ENCODE measurements at regions not wholly inside any gene's neighbourhood (a gene's known extent, or its start where the extent isn't known, plus 50 kb on each side); places are given as distances from the start of the nearest gene placed in this dataset.

DNA sequence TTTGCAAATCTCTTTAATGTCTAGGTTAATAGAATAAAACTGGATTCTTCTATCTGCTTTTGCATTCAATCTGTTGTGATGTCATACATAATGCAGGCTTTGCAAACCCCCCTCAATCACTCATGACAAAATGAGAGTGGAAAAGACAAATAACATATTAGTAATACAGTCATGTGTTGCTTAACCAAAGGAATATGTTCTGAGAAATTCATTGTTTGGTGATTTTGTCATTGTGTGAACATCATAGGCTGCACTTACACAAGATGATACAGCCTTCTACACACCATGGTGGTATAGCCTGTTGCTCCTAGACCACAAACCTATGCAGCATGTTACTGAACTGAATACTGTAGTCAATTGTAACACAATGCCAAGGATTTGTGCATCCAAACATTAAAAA lies 87.3 kb upstream of the SEC61G start:
- H3K27ac ChIP-seq: no peak overlapping the region
- no peak for TF ChIP-seq ZFX (IDR thresholded peaks at IDR 0.05)
- TF ChIP-seq, protein P1, sequence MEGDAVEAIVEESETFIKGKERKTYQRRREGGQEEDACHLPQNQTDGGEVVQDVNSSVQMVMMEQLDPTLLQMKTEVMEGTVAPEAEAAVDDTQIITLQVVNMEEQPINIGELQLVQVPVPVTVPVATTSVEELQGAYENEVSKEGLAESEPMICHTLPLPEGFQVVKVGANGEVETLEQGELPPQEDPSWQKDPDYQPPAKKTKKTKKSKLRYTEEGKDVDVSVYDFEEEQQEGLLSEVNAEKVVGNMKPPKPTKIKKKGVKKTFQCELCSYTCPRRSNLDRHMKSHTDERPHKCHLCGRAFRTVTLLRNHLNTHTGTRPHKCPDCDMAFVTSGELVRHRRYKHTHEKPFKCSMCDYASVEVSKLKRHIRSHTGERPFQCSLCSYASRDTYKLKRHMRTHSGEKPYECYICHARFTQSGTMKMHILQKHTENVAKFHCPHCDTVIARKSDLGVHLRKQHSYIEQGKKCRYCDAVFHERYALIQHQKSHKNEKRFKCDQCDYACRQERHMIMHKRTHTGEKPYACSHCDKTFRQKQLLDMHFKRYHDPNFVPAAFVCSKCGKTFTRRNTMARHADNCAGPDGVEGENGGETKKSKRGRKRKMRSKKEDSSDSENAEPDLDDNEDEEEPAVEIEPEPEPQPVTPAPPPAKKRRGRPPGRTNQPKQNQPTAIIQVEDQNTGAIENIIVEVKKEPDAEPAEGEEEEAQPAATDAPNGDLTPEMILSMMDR (conservative IDR thresholded peaks at IDR 0.05): no peak

DNA sequence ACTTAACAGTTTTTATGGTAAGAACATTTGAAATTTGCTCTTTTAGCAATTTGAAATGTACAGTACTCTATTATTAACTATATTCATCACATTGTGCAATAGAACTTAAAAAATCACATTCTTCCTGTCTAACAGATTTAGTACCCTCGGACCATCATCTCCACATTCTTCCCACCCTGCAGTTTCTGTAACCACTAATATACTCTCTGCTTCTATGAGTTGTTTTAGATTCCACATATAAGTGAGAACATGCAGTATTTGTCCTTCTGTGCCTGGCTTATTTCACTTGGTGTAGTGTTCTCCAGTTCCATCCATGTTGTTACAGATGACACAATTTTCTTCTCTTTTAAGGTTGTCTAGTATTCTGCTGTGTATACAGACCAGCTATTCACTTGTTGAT lies 88.9 kb upstream of the SEC61G start:
- H3K27ac ChIP-seq: no peak overlapping the region
- no peak for TF ChIP-seq ZFX (IDR thresholded peaks at IDR 0.05)
- TF ChIP-seq, protein P1 (conservative IDR thresholded peaks at IDR 0.05): no peak

DNA sequence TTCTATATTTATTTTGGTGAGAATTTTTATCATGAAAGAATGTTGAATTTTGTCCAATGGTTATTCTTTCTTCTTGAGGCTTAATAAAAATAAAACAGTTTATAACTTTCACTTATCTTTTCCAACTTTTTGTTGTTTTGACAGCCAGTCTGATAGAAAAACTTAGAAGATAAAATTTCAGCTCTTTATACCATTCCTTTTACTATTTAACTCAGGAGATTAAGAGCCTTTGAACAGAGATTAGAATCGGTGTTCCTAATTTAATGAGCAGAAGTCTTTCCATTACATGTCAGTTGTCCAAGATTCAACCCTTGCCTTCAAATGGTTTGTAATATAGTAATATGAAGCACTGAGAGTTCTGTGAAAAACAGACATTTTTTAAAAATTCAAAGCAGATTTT lies 97.8 kb upstream of the SEC61G start:
- no peak for TF ChIP-seq ZFX (IDR thresholded peaks at IDR 0.05)
- TF ChIP-seq, protein P1 (conservative IDR thresholded peaks at IDR 0.05): no peak
- no peak overlapping the region for H3K27ac ChIP-seq

DNA sequence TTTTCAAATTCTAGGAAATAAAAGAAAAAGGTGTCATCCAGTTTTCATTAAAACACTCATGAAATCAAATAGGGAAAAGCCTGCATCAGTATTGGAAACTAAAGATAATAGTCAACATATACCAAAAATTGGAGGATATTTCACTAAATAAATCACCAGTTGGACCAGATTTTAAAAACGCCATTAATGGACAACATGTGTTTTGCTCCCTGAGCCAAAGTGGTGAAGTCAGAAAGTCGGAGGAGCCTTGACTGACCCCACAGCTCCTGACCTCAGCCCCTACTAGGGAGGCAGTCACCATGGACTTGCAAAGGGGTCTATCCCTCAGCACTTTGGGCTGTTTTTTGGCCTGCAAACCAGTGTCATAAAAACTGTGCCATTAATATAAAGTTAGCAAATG lies 98.3 kb upstream of the SEC61G start:
- TF ChIP-seq, protein P1 (conservative IDR thresholded peaks at IDR 0.05): no peak
- TF ChIP-seq ZFX (IDR thresholded peaks at IDR 0.05): no peak
- H3K27ac ChIP-seq: no peak overlapping the region

DNA sequence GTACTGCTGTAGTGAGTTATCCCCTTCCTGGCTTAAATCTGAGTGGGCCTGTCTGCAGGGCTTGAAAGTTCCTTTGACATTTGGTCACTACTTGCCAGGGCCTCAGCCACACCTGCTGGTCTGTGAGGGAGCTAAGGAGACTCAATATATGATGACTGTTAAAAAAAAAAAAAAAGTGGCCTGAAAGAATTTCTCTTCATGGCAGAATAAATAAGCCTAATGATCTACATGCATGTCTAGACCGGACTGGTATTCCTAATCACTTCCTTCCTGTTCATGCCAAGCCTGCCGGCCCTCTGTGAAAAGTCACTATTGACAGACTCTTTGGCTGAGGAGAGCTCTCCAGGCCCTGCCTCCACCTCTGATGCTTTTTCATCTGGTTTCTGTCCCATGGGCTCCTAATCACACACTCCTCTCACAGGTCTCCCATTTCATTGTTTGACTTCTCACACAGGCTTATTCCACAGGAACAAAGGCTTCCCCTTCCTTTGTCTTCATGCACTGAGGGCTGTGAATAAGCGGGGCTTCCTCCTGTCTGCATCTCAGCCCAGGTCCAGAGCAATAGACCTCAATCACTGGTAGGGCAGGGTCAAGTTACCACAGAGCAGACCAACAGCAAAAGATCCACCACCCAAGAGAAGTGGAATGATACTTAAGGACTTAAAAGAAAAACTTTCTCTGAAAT lies 99.1 kb upstream of the SEC61G start:
- TF ChIP-seq, protein P1 (conservative IDR thresholded peaks at IDR 0.05): no peak
- no peak for TF ChIP-seq ZFX (IDR thresholded peaks at IDR 0.05)
- no peak overlapping the region for H3K27ac ChIP-seq

DNA sequence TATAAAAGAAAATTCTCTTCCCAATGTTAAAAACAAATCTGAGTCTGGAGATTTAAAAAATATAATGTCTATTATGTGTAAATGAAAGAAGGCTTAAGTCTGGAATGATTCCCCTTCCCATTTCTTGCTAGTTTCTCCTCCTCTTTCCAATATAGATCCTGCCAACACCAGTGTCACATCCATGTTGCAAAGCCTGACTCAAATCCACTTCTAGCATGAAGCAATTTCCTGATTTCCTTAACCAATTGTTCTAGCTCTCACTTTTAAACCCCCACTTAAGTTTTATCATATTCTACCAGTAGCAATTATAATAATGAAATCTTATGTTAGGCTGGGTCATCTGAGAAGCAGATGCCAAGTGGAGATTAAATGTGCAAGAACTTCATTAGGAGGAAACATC lies 100.1 kb upstream of the SEC61G start:
- TF ChIP-seq ZFX (IDR thresholded peaks at IDR 0.05): no peak
- TF ChIP-seq, protein P1 (conservative IDR thresholded peaks at IDR 0.05): no peak
- no peak overlapping the region for H3K27ac ChIP-seq

DNA sequence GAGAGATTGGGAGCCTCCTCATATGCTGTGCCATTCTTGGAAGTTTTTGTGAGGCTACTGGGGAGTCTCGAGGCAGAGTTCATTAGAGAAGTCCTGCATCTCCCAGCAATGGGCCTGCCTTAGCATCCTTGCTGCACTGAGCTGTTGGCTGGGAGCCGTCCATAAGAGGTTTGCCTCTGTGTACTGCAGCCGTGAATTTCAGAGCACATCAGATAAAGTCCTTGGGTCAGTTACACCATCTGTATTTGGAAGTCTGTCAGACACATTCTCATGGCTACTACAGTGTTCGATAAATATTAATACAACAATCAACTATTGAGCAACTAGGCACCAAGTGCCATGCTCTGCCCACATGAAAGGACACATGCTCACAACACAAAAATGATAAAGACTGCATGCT lies 100.5 kb upstream of the SEC61G start:
- TF ChIP-seq ZFX (IDR thresholded peaks at IDR 0.05): no peak
- TF ChIP-seq, protein P1 (conservative IDR thresholded peaks at IDR 0.05): no peak
- no peak overlapping the region for H3K27ac ChIP-seq

Measured in C4-2B (cell line).